DOHH2 (cell line): ENCODE measurements at regions not wholly inside any gene's neighbourhood (a gene's known extent, or its start where the extent isn't known, plus 50 kb on each side); places are given as distances from the start of the nearest gene placed in this dataset.

Experiments used
- H3F3A ChIP-seq: fragments of 200-600 bp; sonication (generic), shearing (Covaris generic); 2 replicates; pipeline ENCODE4 v1.6.0; 2016; ENCODE audit warnings: antibody characterized with exemption, mild to moderate bottlenecking; ENCODE audit not compliant: control insufficient read depth, insufficient read depth
- H3K27ac ChIP-seq: fragments of 200-600 bp; sonication (generic); 2 replicates; pipeline ENCODE4 v1.5.1; 2014; ENCODE audit warnings: low read depth, mild to moderate bottlenecking, low read length, moderate library complexity
- H3K27me3 ChIP-seq: fragments of 200-600 bp; sonication (generic); 2 replicates; pipeline ENCODE4 v1.6.1; 2014; ENCODE audit warnings: mild to moderate bottlenecking, low read length, mixed read lengths; ENCODE audit not compliant: control insufficient read depth
- H3K36me3 ChIP-seq: fragments of 200-600 bp; sonication (generic); 2 replicates; pipeline ENCODE4 v1.6.1; 2014; ENCODE audit warnings: mild to moderate bottlenecking, low read length, moderate library complexity, mixed read lengths; ENCODE audit not compliant: control insufficient read depth
- H3K4me1 ChIP-seq: fragments of 200-600 bp; sonication (generic); 2 replicates; pipeline ENCODE4 v1.6.1; 2014; ENCODE audit warnings: mild to moderate bottlenecking, low read length, mixed read lengths; ENCODE audit not compliant: control insufficient read depth
- H3K4me2 ChIP-seq: fragments of 200-600 bp; sonication (generic); 2 replicates; pipeline ENCODE4 v1.6.0; 2014; ENCODE audit warnings: mild to moderate bottlenecking, low read length, moderate library complexity
- H3K4me3 ChIP-seq: fragments of 200-600 bp; sonication (generic); 2 replicates; pipeline ENCODE4 v1.5.1; 2014; ENCODE audit warnings: mild to moderate bottlenecking, low read length, mixed read lengths
- H3K79me2 ChIP-seq: fragments of 200-600 bp; sonication (generic); 2 replicates; pipeline ENCODE4 v1.6.1; 2014; ENCODE audit warnings: mild to moderate bottlenecking, low read length, mixed read lengths; ENCODE audit not compliant: control insufficient read depth
- H3K9me2 ChIP-seq: fragments of 200-600 bp; sonication (generic); replicated peaks from 2 replicates; pipeline ENCODE4 v1.6.1; 2014; ENCODE audit warnings: mild to moderate bottlenecking, low read length, mixed read lengths; ENCODE audit not compliant: control insufficient read depth
- H3K9me3 ChIP-seq: fragments of 200-600 bp; sonication (generic); 2 replicates; pipeline ENCODE4 v1.6.1; 2014; ENCODE audit warnings: antibody characterized with exemption, low read length, mixed read lengths; ENCODE audit not compliant: control insufficient read depth, insufficient read depth
- H4K20me1 ChIP-seq: fragments of 200-600 bp; sonication (generic); 2 replicates; pipeline ENCODE4 v1.6.0; 2014; ENCODE audit warnings: low read depth, mild to moderate bottlenecking, antibody characterized with exemption, low read length, moderate library complexity; ENCODE audit not compliant: control insufficient read depth, insufficient read depth
- EZH2phosphoT487 ChIP-seq: fragments of 200-600 bp; sonication (generic); IDR thresholded peaks from 2 replicates; pipeline ENCODE4 v1.6.1; 2017; ENCODE audit warnings: borderline replicate concordance, mild to moderate bottlenecking, antibody characterized with exemption, low read length, moderate library complexity, mixed read lengths
- TF ChIP-seq, protein P1 (sequence below): fragments of 200-600 bp; sonication (generic); IDR thresholded peaks from one replicate; pipeline ENCODE4 v1.5.1; 2014; ENCODE audit warnings: antibody characterized with exemption, mild to moderate bottlenecking, low read depth, low read length; ENCODE audit not compliant: poor library complexity, severe bottlenecking

- Histone ChIP-seq H3K4me3 (no peak overlapping the region), H3K27ac (no peak overlapping the region), H3K4me2 (no peak overlapping the region), H3K27me3 (no peaks in the 10 kb centered on the region), H4K20me1 (no peaks in the 10 kb centered on the region), H3K79me2 (no peaks in the 10 kb centered on the region), H3K4me1 (no peaks in the 10 kb centered on the region), H3K9me3 (no peaks in the 10 kb centered on the region), H3K36me3 (no peaks in the 10 kb centered on the region), H3F3A (no peaks in the 10 kb centered on the region), H3K9me2 (no peaks in the 10 kb centered on the region)
- TF ChIP-seq EZH2phosphoT487: no peak
- TF ChIP-seq, protein P1, sequence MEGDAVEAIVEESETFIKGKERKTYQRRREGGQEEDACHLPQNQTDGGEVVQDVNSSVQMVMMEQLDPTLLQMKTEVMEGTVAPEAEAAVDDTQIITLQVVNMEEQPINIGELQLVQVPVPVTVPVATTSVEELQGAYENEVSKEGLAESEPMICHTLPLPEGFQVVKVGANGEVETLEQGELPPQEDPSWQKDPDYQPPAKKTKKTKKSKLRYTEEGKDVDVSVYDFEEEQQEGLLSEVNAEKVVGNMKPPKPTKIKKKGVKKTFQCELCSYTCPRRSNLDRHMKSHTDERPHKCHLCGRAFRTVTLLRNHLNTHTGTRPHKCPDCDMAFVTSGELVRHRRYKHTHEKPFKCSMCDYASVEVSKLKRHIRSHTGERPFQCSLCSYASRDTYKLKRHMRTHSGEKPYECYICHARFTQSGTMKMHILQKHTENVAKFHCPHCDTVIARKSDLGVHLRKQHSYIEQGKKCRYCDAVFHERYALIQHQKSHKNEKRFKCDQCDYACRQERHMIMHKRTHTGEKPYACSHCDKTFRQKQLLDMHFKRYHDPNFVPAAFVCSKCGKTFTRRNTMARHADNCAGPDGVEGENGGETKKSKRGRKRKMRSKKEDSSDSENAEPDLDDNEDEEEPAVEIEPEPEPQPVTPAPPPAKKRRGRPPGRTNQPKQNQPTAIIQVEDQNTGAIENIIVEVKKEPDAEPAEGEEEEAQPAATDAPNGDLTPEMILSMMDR: no peak
Observed at GRCh38 chr1:220952961-220953643, 73.9 kb downstream of the HLX start.

- Histone ChIP-seq H3K9me2 (no peaks in the 10 kb centered on the region), H3K36me3 (no peaks in the 10 kb centered on the region), H3K9me3 (no peaks in the 10 kb centered on the region), H3K27ac (no peak overlapping the region), H3K4me2 (no peak overlapping the region), H3K4me3 (no peak overlapping the region), H3K79me2 (no peaks in the 10 kb centered on the region), H3F3A (no peaks in the 10 kb centered on the region), H3K27me3 (no peaks in the 10 kb centered on the region), H3K4me1 (no peaks in the 10 kb centered on the region), H4K20me1 (no peaks in the 10 kb centered on the region)
- TF ChIP-seq, protein P1: no peak
- TF ChIP-seq EZH2phosphoT487: no peak
Observed at GRCh38 chr1:220954321-220955075, 75.3 kb downstream of the HLX start.

DNA sequence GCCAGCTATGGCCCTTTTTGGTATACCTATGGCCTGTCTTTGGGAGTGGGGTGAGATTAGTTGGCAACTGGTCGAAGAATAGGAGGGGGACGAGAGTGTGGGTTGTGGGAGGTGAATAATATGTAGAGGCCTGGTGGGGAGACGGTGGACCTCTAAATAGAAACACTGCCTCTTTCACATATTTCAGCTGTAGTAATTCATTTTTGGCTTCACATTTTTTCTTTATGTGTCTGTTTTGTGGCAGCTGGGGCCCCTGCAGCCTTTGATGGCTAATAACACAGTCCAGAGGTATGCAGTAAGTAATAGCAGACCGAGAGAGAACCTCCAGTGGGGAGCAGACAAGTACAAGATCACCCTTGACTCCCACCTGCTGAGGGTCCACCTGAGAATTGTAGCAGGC lies 75.9 kb downstream of the HLX start:
- Histone ChIP-seq H3K27me3 (no peaks in the 10 kb centered on the region), H4K20me1 (no peaks in the 10 kb centered on the region), H3K27ac (no peak overlapping the region), H3K4me1 (no peaks in the 10 kb centered on the region), H3K9me2 (no peaks in the 10 kb centered on the region), H3K4me3 (no peak overlapping the region), H3K36me3 (no peaks in the 10 kb centered on the region), H3K4me2 (no peak overlapping the region), H3F3A (no peaks in the 10 kb centered on the region), H3K79me2 (no peaks in the 10 kb centered on the region), H3K9me3 (no peaks in the 10 kb centered on the region)
- TF ChIP-seq EZH2phosphoT487: no peak
- TF ChIP-seq, protein P1: no peak
